NT2/D1 (cell line): ENCODE measurements at regions not wholly inside any gene's neighbourhood (a gene's known extent, or its start where the extent isn't known, plus 50 kb on each side); places are given as distances from the start of the nearest gene placed in this dataset.
"Not testable (repeated sequence)": the region's sequence is repeated elsewhere in the genome, so short reads cannot be mapped to it uniquely, and the experiment has no call there.

Experiments
- DNase-seq: peaks from one replicate; pipeline ENCODE4 v3.0.0-alpha.2; 2011; ENCODE audit warnings: low read depth, low spot score
- H3K27me3 ChIP-seq: 2 replicates; pipeline ENCODE4 v1.6.0; 2011; ENCODE audit warnings: mild to moderate bottlenecking; ENCODE audit not compliant: insufficient read length, insufficient read depth
- H3K36me3 ChIP-seq: 2 replicates; pipeline ENCODE4 v1.6.1; 2011; ENCODE audit warnings: mild to moderate bottlenecking, low read length, mixed read lengths; ENCODE audit not compliant: insufficient read depth, insufficient read length
- H3K4me1 ChIP-seq: 2 replicates; pipeline ENCODE4 v1.5.1; 2011; ENCODE audit not compliant: insufficient read depth, insufficient read length
- H3K4me3 ChIP-seq: 2 replicates; pipeline ENCODE4 v1.5.1; 2011; ENCODE audit warnings: low read depth; ENCODE audit not compliant: insufficient read length
- H3K9ac ChIP-seq: 2 replicates; pipeline ENCODE4 v1.6.0; 2011; ENCODE audit warnings: low read depth; ENCODE audit not compliant: insufficient read length
- H3K9me3 ChIP-seq: 2 replicates; pipeline ENCODE4 v1.5.1; 2011; ENCODE audit warnings: mild to moderate bottlenecking, low read length; ENCODE audit not compliant: insufficient read depth
- SUZ12 ChIP-seq: IDR thresholded peaks from 2 replicates; pipeline ENCODE4 v1.6.1; 2011; ENCODE audit not compliant: insufficient read length, insufficient read depth; ENCODE audit errors: extremely low read depth
- YY1 ChIP-seq: IDR thresholded peaks from 2 replicates; pipeline ENCODE4 v1.6.1; 2011; ENCODE audit not compliant: insufficient read length, insufficient read depth
- ZNF274 ChIP-seq: IDR thresholded peaks from 2 replicates; pipeline ENCODE4 v1.6.1; 2011; ENCODE audit warnings: mild to moderate bottlenecking, low read depth, low read length

DNA sequence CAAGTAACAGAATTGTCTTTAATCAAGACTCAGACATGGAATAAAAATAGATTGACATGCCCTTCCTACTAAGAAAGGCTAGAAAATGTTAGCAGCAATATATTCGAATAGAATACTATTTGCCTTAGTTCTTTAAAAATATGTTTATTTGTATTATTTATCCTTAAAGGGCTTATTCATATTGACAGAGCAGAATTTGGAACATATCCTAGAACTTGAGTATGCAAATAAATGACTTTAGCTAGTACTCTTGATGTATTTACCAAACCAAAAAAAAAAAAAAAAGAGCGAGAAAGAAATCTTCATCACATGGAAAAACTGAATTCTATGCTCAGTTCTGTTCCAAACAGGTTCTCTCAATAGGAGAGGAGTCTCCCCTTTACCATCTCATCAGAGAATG is 68.9 kb upstream of the PPARGC1A start:
- no peak overlapping the region for H3K4me3 ChIP-seq
- no peak overlapping the region for H3K9ac ChIP-seq
- H3K9me3 ChIP-seq, result peaks cover 11% of the 10 kb centered on the region
- no peaks in the 10 kb centered on the region for H3K4me1 ChIP-seq
- TF ChIP-seq ZNF274 (no peak), SUZ12 (no peak), YY1 (no peak)
- DNase-seq, result no peak
- no peaks in the 10 kb centered on the region for H3K36me3 ChIP-seq
- H3K27me3 ChIP-seq, result no peaks in the 10 kb centered on the region

DNA sequence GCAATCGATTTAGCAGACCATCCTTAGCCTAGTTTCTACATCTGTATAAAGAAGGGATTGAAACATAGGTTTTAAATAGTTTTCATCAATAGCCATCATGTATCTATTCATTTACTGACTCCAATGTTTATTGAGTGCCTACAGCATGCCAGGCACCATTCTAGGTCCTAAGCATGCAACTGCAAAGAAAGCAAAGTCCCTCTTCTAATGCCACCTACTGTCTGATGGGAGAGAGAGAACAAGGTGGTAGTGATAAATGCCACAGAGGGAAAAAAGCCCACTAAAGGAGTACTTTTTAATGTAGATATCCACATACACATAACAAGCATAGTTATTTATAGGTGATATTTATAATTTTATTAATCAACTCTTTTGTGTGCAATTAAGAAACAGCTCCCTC is 67.6 kb upstream of the PPARGC1A start:
- TF ChIP-seq YY1, result no peak
- no peak for TF ChIP-seq SUZ12
- no peak for TF ChIP-seq ZNF274
- H3K9me3 ChIP-seq, result peaks cover 11% of the 10 kb centered on the region
- no peak for DNase-seq

DNA sequence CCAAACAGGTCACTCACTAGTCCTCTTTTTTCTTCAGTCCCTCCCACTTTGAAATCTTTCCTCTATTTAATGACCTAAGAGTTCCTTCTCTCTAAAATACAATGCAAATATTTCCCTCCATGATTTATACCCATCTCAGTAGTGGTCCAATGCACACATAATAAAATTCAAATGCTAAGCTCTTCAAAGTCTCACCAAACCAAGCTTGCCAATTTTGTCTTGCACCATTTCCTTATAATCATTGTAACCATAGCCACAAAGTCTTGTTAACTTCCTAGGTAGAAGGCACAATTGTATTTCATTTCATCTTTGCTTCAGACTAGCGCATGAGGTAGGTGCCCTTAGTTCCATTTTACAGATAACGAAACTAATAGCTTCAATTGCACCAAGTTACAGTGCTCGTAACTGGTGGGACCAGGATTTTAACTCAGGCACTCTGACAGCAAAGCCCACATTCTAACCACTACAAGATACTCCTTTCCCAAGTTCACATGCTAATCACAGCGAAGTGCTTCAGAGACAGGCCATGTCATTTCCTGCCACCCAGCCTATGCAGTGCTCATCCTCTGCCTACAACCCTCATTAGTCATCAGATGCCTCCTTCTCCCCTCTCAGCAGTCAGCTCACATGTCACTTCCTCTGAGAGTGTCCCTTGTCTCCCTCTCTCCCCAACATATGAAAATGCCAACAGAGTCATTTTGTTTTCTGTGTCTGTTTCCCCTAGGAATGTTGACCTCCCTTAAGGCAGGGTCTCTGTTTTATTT is 66.9 kb upstream of the PPARGC1A start:
- Histone ChIP-seq H3K9ac (no peak overlapping the region), H3K4me3 (no peak overlapping the region), H3K27me3 (no peaks in the 10 kb centered on the region), H3K36me3 (no peaks in the 10 kb centered on the region), H3K4me1 (no peaks in the 10 kb centered on the region), H3K9me3 (peaks cover 11% of the 10 kb centered on the region)
- no peak for DNase-seq
- TF ChIP-seq YY1 (no peak), SUZ12 (no peak), ZNF274 (no peak)

More for the DNA sequence above, 67.6 kb upstream of the PPARGC1A start:
- Histone ChIP-seq H3K9ac (no peak overlapping the region), H3K4me1 (no peaks in the 10 kb centered on the region), H3K36me3 (no peaks in the 10 kb centered on the region), H3K4me3 (no peak overlapping the region), H3K27me3 (no peaks in the 10 kb centered on the region)

DNA sequence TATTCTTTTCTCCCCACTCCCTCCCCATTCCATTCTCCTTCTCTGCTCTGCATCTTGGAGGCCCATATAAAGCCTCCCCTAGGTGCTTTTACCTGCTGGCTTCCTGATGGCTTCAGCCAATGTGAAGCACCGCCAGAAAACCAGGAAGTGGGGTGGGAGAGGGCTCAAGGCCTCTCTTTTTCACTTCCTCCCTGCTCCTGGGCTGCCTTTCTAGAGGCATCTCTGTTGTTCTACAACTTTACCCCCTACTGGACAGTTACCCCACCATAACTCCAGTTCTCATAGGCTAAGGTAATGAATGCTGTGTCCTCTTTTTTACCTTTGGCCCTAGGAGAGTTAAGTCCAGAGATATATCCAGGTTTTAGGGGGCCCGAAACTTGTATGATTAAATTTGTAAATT is 62.4 kb upstream of the PPARGC1A start:
- no peak for DNase-seq
- Histone ChIP-seq H3K27me3 (no peaks in the 10 kb centered on the region), H3K36me3 (no peaks in the 10 kb centered on the region), H3K4me1 (no peaks in the 10 kb centered on the region), H3K9ac (no peak overlapping the region), H3K9me3 (peaks cover 11% of the 10 kb centered on the region), H3K4me3 (no peak overlapping the region)
- TF ChIP-seq SUZ12 (no peak), ZNF274 (no peak), YY1 (no peak)

DNA sequence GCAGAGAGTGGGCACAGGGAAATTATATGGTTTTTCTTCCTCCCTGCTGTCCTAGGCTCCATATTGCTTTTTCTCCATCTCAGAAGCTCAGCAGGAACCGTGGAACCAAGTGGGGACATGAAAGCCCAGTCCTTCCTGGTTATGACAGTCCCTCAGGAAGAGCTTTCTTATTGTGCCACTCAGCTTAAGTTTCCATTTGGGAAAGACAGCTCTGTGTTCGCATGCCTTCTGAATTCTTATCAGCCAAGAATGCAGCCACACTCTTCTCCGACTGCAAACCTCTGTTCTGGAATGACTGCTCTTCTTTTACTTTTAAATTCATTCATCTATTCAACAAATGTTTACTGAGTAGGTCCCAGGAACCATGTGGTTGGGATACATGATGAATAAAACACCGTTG is 58.0 kb upstream of the PPARGC1A start:
- no peak overlapping the region for H3K9ac ChIP-seq
- no peak for TF ChIP-seq SUZ12
- TF ChIP-seq ZNF274, result no peak
- TF ChIP-seq YY1, result no peak
- H3K4me3 ChIP-seq, result no peak overlapping the region
- H3K27me3 ChIP-seq, result no peaks in the 10 kb centered on the region
- H3K9me3 ChIP-seq, result no peaks in the 10 kb centered on the region; the same call in 1 of the 2 replicates
- H3K4me1 ChIP-seq, result no peaks in the 10 kb centered on the region
- no peaks in the 10 kb centered on the region for H3K36me3 ChIP-seq
- no peak for DNase-seq

DNA sequence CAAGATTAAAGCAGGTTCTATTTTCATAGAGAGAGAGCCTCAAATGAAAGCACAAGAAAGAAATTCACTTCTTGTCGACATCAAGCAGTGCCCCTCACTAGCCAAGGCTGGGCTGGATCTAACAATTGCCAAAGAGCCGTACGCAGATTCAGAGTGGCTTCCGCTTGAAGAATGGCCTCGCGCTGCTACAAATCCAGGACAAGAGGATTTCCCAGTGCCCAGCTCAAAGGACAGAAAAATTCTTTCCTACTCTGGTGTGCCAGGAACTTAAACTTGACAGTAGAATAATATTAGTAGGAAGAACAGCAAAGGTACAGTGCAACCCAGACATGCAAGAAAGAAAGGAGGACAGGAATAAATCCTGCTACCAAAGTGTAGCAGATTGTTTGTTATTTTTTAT is 56.5 kb upstream of the PPARGC1A start:
- Histone ChIP-seq H3K27me3 (no peaks in the 10 kb centered on the region), H3K9ac (no peak overlapping the region), H3K4me1 (no peaks in the 10 kb centered on the region), H3K9me3 (no peaks in the 10 kb centered on the region; the same call in 1 of the 2 replicates), H3K4me3 (no peak overlapping the region), H3K36me3 (no peaks in the 10 kb centered on the region)
- DNase-seq, result no peak
- TF ChIP-seq ZNF274 (no peak), SUZ12 (no peak), YY1 (no peak)

DNA sequence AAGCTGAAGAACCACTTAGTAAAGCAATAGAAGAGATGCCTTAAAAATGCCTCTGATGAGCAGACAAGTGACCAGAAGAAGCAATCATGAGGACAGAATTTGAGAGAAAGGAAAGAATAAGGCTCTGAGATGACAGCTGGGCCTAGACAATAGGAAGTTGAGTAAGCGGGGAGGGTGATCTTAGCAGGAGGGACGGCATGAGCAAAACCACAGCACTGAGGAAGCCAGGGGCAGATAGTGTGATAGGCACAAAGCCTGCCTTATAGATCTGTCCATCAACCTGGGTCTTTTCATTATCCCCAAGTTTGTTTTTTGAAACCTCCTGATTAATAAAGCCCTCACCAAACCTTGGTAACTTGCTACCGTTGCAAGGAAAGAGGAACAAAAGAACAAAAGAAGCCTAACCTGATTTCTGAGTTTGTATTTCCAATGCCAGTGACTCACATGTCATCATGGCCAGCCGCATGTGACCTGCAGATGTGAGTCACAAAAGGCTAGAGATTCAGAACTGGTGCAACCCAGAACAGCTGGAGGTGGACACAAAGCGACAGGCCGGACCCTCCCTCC is 55.7 kb upstream of the PPARGC1A start:
- H3K36me3 ChIP-seq, result no peaks in the 10 kb centered on the region
- H3K4me1 ChIP-seq, result no peaks in the 10 kb centered on the region
- H3K4me3 ChIP-seq, result no peak overlapping the region
- no peaks in the 10 kb centered on the region; the same call in 1 of the 2 replicates for H3K9me3 ChIP-seq
- TF ChIP-seq SUZ12, result no peak
- TF ChIP-seq ZNF274, result no peak
- TF ChIP-seq YY1, result no peak
- DNase-seq, result no peak
- H3K27me3 ChIP-seq, result no peaks in the 10 kb centered on the region
- H3K9ac ChIP-seq, result no peak overlapping the region

DNA sequence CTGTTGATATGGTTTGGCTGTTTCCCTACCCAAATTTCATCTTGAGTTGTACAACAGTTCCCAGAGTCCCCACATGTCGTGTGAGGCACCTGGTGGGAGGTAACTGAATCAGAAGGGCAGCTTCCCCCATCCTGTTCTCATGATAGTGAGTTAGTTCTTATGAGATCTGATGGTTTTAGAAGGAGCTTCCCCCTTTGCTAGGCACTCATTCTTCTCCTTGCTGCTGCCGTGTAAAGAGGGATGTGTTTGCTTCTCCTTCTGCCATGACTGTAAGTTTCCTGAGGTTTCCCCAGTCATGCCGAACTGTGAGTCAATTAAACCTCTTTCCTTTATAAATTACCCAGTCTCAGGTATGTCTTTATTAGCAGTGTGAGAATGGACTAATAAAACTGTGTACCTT is 54.7 kb upstream of the PPARGC1A start:
- H3K36me3 ChIP-seq, H3K4me3 ChIP-seq, H3K9me3 ChIP-seq, H3K9ac ChIP-seq, DNase-seq, H3K27me3 ChIP-seq, H3K4me1 ChIP-seq: not testable (repeated sequence)
